GM19240 (cell line): ENCODE measurements at regions not wholly inside any gene's neighbourhood (a gene's known extent, or its start where the extent isn't known, plus 50 kb on each side); places are given as distances from the start of the nearest gene placed in this dataset.

Experiments
- DNase-seq: peaks from one replicate; pipeline ENCODE4 v3.0.0; 2011; ENCODE audit warnings: low spot score; ENCODE audit not compliant: insufficient read length

DNA sequence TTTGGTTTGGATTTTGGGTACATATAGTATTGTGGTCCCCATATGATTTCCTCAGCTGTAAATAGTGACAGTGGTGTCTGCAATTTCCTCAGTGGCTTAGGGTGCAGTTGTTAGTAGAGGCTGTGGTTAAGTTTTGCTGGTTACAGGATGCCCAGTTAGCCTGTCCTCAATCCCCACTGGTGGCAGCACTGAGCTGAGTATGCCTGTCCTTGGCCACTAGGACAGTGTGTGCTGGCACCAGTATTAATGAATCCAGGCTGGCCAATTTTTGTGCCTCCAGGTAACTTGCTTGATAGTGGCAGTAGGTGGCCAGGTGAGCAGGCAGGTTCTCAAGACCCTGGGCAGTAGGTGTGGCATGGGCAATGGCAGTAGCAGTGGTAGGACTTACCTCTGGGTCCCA, 973.1 kb downstream of the TMEM182 start:
- no peak for DNase-seq

DNA sequence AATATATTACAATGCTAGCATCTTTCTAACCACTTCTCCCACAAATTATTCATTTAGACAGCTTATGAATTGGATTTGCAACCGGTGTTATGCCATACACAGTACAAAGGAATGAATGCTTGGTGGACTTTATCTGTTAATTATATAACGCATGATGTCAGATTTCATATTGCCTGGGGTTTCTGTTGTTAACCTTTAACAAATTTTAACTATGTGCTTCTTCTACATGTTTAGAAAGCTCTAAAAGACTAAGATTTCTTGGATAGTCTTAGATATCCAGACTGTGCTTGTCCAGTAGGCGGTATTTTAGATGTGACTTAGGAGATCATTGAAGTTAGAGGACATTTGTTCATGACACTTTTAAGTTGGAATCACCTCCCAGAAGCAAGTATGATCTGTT, 976.3 kb downstream of the TMEM182 start:
- DNase-seq = no peak

DNA sequence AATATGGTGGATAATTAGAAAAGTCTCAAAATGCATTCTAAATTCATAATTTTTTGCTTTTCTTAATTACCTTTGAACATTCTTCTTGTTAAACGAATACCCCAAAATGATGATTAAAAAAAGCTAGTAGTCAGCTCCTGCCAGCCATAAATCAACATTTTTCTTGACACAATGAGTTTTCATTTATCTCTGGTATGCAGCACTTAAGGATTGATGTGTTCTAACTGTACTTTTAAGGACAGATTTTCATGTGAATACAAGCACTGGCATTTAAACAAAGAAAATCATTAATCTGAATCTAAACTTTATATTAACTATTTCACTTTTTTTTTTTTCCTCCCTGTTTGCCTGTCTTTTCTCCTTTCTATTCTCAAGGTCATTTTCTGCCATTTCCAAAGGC, 976.8 kb downstream of the TMEM182 start:
- DNase-seq = no peak

DNA sequence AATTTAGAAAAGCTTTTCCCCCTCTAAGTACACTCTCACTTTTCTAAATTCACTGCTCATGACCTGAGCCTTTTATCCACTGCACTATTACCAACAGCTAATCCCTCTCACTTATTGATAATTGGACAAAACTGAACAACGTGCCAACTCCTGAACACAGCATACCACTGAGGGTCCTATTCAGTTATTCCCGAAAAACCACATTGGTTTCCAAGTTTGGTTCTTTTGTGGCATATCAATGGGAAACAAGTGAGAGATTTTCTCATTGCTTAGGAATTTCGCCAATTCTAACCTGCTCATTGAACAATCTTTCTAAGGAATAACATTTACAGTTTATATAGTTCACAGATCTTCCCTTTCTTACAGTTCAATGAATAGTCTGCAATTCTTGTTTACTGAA, 977.4 kb downstream of the TMEM182 start:
- DNase-seq = no peak

DNA sequence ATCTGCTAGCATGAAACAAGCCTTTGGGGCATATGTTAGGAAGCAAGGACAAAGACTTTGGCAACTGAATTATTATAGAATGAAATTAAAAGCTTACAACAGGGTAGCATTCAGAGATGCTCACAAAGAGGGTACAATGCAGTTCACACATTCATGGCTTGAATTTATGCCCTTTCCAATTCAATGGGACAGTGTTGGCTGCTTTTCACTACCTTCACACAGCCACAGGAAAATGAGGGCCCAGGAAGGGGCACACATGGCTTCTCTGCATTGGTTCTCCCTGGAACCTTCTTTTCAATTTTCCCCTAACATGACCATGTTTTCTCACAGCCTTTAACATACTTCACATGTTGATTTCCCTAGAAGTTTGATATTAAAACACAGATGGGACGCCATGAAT, 978.1 kb downstream of the TMEM182 start:
- DNase-seq = no peak

DNA sequence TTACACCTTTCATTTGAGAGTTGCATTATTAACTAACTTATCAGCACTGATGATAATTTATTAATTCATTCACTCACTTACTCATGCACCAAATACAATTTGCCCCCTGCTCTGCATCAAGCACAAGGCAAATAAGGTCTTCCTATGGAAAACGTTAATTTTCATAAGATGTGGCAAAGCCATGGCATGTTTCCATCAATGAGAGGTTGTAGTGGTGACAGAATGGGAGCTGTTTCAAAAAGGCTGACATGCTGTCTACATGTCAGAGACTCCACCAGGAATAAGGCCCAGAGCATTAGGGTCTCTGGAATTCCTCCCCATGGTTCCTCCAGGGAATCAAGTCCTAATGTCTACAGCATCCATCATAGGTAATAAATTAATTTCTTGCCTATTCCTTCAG, 978.8 kb downstream of the TMEM182 start:
- DNase-seq = no peak

DNA sequence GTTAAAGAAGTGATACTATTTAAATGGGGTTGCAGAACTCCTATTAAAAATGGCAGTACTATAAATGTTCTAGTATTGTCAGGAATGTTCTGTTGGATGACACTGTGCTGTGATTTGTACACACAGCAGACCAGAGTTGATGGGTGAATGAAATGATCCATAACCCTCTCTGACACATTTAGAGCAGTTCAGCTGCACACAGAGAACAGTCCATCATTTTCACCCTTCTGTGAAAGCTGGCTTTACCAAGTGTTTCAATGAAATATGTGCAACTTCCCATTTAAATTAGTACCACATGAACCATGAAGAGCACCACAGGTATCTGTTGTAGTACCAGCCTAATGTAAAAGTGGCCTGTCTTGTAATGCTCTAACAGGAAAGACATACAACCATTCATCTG, 981.4 kb downstream of the TMEM182 start:
- no peak for DNase-seq

DNA sequence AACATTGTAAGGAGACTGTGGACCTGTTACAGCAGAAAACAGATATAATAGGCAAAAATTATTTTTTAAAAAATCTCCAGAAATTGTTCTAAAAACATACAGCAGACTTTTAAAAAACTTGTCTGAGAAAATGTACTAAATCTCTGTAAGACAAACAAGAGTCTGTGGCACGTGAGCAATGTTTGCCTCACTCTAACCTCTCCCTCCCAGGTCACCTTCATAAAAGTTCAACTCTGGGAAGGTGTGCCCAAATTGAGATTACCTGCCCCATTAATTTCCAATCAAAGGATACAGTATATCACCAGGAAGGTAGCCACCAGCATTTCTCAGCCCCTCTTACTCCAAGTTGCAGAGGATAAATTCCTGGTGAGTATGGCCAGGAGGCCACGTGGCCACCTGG, 992.7 kb downstream of the TMEM182 start:
- DNase-seq = no peak

DNA sequence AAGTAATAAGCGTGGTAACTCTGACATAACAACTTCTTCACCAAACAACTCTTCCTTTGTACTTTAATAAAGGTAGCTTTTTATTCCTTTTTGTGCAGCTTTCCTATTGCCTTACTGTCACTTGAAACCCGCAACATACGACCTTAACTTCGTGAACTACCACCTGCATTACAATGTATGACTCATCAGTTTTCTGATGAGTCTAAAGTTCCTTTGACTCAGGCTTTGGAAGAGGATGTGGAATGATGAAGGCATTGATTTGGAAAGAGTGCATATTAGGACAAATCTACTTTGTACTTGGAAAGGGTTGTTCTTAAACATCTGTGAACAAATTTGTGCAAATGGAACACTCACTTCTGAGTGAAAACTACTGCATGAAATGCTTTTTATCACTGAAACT, 1012.1 kb downstream of the TMEM182 start:
- no peak for DNase-seq

DNA sequence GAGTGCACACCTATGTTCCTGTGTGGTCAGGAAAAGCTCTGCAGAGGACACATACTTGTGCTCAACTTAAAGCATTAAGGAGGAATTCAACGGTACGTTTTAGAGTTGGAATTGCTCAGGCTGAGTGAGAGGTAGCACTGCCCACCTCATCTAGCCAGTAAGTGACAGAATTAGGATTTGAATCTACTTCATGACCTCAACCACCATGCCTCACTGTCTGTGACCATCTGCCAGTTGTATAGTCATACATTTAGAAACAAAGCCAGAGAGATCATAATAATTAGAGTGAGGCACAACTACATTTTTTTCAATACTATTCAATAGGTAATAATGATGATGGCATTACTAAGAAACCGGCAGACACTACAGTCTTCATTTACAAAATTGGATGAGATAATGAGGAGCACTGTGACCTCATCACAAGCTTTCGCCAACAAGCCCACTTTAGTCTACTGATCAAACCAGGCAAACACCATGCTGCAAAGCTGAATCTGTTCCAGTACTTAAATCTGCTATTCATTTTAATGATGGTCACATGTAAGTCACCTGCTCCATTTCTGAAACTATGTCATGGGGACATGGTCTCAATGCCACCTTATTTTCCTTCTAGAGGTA, 1018.4 kb downstream of the TMEM182 start:
- no peak for DNase-seq

DNA sequence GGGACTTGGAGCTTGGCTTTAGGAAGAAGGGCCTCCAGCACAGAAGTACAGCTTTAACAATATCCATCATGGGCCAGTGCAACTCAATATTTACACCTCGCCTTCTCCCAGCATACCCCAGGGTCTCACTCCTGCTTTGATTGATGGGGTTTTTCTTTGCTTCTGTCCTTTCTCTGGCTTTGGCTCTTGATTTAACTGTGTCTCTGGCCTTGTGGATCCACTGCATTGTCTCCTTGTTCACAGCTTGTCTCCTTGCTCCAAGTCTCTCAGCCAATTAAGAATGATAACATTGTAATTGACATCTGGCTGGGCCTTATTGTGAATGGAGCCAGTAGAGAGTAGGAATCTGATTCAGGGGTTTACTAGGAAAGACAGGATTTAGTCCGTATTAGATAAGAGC, 1019.5 kb downstream of the TMEM182 start:
- DNase-seq = no peak

DNA sequence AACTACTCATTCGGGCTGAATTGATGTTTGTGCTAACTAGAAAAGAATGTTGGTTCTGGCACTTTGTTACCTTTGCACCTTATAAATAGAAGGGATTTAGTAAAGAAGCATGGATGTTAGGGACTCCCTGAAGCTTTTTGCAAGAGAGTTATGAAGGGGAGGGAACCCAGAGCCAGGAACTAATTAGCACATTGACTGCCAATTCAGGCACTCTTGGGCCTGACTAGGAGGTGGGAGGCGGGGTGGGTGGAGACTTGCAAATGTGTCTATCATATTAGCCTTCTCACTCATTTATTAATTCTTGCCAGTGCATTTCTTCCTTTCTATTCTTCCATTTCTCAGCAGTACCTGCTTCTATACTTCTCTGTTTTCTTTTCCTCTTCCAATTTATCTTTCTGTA, 1022.4 kb downstream of the TMEM182 start:
- DNase-seq = no peak

DNA sequence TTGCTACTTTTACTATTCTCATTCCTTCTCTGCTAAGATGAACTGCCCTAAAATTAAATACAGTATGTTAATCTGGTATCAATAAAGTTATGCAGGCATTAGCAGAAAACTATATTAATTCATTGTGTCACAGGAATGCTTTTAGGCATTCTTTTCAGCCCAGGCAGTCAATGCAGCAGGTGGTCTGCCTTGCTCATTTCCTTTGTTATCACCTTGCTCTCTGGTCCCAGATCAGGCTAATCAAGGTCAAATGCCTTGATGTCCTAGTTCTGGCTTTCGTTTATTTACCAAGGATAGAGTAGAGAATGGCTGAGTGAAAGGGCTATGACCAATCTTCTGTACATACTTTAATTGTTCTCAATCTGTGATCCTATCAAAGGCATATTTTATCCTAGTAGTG, 1023.6 kb downstream of the TMEM182 start:
- DNase-seq = no peak

DNA sequence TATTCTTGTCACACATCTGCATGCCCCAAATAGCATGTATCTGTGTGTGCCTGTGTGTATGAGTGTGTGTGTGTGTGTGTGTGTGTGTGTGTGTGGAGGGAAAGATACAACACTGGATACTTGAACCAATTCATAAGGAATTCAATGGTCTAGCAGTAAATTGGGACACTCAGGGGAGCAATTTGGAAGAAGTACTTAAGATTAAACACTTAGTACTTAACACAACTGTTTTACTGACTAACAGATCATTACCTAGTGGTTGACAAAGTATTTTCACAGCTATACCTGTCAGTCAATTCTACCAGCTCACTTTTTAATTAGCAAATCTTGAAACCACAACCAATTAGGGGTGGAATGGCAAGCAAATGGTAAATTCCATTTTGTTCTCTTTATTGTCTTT, 1024.1 kb downstream of the TMEM182 start:
- DNase-seq = no peak

DNA sequence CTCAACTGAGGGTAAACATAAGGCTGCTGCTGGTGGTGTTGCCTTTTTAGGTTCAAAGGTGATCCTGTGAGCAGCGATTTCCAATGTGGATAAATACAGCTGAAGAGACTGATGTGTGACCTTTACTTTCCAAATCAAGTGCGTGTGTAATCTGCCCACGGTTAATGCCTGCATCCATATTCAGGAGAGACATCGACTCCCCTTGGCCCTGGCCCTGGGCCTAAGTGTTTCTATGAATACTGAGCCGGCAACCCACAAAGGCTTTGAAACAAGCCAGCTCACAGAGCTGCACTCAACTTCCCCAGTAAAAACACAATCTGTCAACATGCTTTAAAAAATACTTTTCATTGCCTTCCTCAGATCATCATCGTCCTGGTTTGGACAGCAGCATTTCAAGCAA, 1026.6 kb downstream of the TMEM182 start:
- no peak for DNase-seq

DNA sequence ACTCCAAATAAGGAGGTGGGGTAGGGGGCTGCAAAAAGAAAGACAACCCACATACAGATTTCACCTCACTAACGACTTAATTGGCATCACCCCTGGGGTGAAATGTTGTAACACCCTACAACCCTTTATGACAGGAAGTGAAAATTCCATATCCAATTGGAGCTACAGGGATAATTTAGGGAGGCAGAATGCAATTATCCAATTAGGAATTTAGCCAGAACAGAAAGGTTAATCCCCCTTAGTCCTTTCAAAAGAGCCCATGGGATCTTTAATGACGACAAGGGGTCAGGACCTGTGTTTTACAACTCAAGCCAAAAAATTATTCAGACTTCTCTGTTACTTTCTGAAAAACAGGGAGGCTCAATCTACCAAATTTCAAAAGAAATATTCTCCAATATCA, 1027.1 kb downstream of the TMEM182 start:
- no peak for DNase-seq

DNA sequence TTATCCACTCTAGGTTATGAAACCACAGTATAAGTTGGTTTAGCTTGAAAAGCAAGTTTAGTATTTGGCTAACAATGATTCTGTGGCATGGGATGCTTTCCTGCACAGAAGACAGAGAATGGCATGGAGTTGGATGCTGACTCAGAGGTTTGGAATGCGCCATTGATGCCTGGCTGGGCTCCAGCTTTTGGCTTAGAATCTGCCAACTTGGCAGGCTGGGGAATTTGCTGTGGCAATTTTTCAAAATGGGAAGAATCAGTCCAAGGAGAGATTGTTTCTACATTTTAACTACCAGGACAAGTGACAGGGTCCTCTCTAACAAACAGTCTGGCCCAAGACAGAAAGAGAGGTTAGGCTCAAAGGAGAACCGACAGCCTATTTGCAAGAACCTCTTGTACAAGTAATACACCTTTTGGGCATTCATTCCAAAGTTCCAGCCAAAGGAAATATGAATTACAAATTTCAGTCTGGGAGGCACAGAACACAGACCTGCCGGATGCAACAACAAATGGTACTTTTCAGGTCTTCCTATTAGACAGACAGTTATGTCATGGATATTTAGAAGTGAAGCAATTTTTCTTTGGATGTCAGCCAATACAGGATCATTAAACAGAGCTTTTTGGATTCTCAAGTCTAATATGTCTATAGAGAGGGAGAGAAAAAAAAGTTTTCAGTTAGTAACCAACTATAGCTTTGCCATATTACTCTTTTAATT, 1027.7 kb downstream of the TMEM182 start:
- DNase-seq = no peak

DNA sequence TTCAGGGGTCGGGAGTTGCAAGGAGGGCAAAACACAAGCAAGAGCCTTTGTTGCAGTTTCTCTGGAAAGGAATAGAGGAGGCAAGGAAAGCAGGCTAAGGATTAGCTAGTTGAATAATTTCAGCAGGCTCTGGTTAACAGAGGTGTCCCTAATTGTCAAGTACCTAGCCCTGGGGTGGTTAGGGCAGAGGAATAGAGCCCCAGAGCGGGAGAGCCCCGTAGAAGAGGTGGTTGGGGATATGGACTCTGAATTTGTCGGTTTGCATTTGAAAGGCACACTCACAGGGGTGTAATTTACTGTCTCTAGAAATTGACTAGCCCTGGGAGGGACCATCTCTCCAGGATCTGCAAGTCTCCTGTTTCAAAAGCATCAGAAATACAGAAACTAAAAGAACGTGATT, 1030.2 kb downstream of the TMEM182 start:
- DNase-seq = no peak

DNA sequence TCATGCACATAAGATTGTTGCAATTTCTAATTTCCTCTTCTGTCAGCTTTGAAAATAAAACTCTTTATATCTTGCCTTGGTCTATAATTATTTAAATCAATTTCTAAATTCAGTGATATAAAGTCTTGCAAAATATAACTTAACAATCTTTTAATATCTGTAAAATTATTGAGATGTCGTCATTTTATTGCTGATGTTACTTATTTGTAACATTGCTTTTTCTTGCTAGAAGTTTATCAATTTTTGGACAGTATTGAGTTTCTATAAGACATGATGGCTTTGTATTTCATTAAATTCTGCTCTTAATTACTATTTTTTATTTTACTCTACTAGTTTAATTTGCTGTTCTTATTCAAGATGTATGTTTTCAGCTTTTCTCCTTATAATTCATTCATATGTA, 1036.5 kb downstream of the TMEM182 start:
- DNase-seq = no peak

DNA sequence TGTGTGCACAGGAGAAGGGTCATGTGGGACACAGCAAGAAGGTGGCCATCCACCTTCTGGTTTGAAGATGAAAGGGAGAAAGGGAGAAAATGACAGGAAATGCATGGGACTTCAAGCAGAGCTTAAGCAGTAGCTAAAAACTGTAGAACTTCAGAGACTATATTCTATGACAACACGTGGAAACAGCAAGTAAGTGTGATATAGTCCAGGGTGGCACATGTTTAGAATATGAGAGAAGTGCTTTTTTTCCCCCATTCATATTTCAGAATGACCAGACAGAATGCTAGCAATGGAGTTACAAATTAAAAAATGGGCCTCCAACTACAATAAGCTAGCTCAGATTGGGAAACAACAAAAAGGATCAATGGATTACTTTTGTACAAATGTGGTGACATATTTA, 1042.2 kb downstream of the TMEM182 start:
- no peak for DNase-seq

DNA sequence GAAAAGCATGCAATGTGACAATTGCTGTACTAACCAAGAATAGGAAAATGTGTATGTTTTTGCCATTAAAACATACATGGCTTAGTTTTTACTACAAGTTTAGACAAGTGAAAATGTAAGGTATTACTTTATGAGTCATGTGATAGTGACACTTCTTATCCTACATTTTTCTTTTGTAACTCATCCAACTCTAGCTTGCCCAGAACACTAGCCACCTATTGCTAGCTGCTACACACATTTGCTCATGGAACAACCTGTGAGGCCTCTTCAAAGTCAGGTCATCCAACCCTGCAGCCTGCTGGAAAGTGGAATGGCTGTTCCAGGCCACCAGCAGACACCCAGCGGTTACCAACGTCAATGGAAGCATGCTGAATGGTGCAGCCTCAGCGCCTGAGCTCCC, 1043.9 kb downstream of the TMEM182 start:
- DNase-seq = no peak

DNA sequence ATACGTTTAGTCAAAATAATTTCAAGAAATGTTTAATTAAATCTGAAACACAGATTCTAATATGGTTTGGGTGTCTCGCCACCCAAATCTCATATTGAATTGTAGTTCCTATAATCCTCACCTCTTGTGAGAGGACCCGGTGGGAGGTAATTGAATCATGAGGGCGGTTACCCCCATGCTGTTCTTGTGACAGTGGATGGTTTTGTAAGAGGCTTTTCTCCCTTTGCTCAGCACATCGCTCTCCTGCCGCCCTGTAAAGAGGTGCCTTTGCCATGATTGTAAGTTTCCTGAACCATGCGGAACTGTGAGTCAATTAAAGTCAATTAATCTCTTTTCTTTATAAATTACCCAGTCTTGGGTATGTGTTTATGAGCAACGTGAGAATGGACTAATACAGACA, 1045.1 kb upstream of the POU3F3 start:
- DNase-seq = no peak

DNA sequence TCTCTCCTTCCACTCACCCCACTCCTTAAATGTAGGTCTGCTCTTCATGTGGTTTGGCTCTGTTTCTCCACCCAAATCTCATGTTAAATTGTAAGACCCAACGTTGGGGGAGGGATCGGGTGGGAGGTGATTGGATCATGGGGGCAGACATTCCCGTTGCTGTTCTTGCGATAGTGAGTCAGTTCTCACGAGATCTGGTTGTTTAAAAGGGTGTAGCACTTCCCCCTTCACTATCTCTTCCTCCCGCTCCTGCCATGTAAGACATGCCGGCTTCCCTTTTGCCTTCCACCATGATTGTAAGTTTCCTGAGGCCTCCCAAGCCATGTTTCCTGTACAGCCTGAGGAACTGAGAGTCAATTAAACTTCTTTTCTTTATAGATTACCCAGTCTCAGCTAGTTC, 1044.5 kb upstream of the POU3F3 start:
- no peak for DNase-seq
